ENCODE measurements at regions not wholly inside any gene's neighbourhood (a gene's known extent, or its start where the extent isn't known, plus 50 kb on each side); places are given as distances from the start of the nearest gene placed in this dataset.

- no peaks in the 10 kb centered on the region for H3K4me1 Mint-ChIP-seq
Measured at GRCh38 chrX:43328358-43328946, 327.6 kb upstream of the MAOA start.

More at GRCh38 chrX:43328358-43328946, 327.6 kb upstream of the MAOA start:
- H3K27ac Mint-ChIP-seq, result no peak overlapping the region
- H3F3A ChIP-seq (replicated peaks; ENCODE audit: low read depth), result no peaks in the 10 kb centered on the region
- H3K9me2 ChIP-seq (ENCODE audit: insufficient read depth), result no peaks in the 10 kb centered on the region
- no peaks in the 10 kb centered on the region for H3K36me3 ChIP-seq (ENCODE audit: insufficient read depth)
- no peak overlapping the region for H3K4me3 ChIP-seq
- no peaks in the 10 kb centered on the region for H3K79me2 ChIP-seq (replicated peaks; ENCODE audit: insufficient read depth)
- H3K27ac ChIP-seq (ENCODE audit: low read depth), result no peak overlapping the region
- H2AFZ ChIP-seq, result no peak overlapping the region
- no peaks in the 10 kb centered on the region for H3K4me1 ChIP-seq (ENCODE audit: insufficient read depth)
- no peak for TF ChIP-seq EZH2 (IDR thresholded peaks at IDR 0.05; ENCODE audit: low read depth, unreplicated experiment)
- no peak for TF ChIP-seq ZNF462 (CRISPR knock-in tag; IDR thresholded peaks at IDR 0.05)
- TF ChIP-seq EZH2phosphoT487 (IDR thresholded peaks at IDR 0.05; ENCODE audit: unreplicated experiment), result no peak
- no peak for TF ChIP-seq ZNF331 (CRISPR knock-in tag; IDR thresholded peaks at IDR 0.05; ENCODE audit: low read depth)
- no peak for TF ChIP-seq STAT1 (IDR thresholded peaks at IDR 0.05; ENCODE audit: unreplicated experiment)
- no peak for TF ChIP-seq JUNB (IDR thresholded peaks at IDR 0.05; ENCODE audit: unreplicated experiment)
- no peak for TF ChIP-seq ZNF114 (CRISPR knock-in tag; IDR thresholded peaks at IDR 0.05)
- TF ChIP-seq NANOG (IDR thresholded peaks at IDR 0.05; ENCODE audit: borderline replicate concordance), result no peak
- TF ChIP-seq, protein P1, sequence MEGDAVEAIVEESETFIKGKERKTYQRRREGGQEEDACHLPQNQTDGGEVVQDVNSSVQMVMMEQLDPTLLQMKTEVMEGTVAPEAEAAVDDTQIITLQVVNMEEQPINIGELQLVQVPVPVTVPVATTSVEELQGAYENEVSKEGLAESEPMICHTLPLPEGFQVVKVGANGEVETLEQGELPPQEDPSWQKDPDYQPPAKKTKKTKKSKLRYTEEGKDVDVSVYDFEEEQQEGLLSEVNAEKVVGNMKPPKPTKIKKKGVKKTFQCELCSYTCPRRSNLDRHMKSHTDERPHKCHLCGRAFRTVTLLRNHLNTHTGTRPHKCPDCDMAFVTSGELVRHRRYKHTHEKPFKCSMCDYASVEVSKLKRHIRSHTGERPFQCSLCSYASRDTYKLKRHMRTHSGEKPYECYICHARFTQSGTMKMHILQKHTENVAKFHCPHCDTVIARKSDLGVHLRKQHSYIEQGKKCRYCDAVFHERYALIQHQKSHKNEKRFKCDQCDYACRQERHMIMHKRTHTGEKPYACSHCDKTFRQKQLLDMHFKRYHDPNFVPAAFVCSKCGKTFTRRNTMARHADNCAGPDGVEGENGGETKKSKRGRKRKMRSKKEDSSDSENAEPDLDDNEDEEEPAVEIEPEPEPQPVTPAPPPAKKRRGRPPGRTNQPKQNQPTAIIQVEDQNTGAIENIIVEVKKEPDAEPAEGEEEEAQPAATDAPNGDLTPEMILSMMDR (conservative IDR thresholded peaks at IDR 0.05; ENCODE audit: low read depth in 2 of 2), result no peak
- TF ChIP-seq ETS1 (IDR thresholded peaks at IDR 0.05), result no peak
- TF ChIP-seq CREB1 (CRISPR knock-in tag; IDR thresholded peaks at IDR 0.05; ENCODE audit: low read depth), result no peak
- TF ChIP-seq REST (IDR thresholded peaks at IDR 0.05; ENCODE audit: unreplicated experiment), result no peak
- no peak for TF ChIP-seq POLR2AphosphoS5 (IDR thresholded peaks at IDR 0.05; ENCODE audit: low read depth)
- H3K27me3 ChIP-seq (ENCODE audit: insufficient read depth), result no peaks in the 10 kb centered on the region
- ATAC-seq (no peak), DNase-seq (ENCODE audit: low spot score) (peak; percentile 6)
- H3K9me3 Mint-ChIP-seq, result peaks cover 55% of the 10 kb centered on the region; the same call in 2 of the 3 replicates
- no peak overlapping the region for H3K4me2 ChIP-seq
- no peaks in the 10 kb centered on the region for H4K20me1 ChIP-seq (replicated peaks; ENCODE audit: insufficient read depth)
- peaks cover 57% of the 10 kb centered on the region for H3K36me3 Mint-ChIP-seq (ENCODE audit: low read depth)
- H3K4me3 Mint-ChIP-seq, result no peak overlapping the region
- H3K27me3 Mint-ChIP-seq (ENCODE audit: insufficient read depth, low read depth, poor library complexity), result no peaks in the 10 kb centered on the region

Data from GM23338 (cell line).